HG03342 (cell line): ENCODE measurements at regions not wholly inside any gene's neighbourhood (a gene's known extent, or its start where the extent isn't known, plus 50 kb on each side); places are given as distances from the start of the nearest gene placed in this dataset.
"Not testable (repeated sequence)": the region's sequence is repeated elsewhere in the genome, so short reads cannot be mapped to it uniquely, and the experiment has no call there.

Experiments
- ATAC-seq: cut with Tn5 transposase; IDR thresholded peaks from one replicate; pipeline ENCODE4 v1.9.1; 2021; ENCODE audit warnings: mild to moderate bottlenecking, moderate library complexity; ENCODE audit not compliant: unreplicated experiment

DNA sequence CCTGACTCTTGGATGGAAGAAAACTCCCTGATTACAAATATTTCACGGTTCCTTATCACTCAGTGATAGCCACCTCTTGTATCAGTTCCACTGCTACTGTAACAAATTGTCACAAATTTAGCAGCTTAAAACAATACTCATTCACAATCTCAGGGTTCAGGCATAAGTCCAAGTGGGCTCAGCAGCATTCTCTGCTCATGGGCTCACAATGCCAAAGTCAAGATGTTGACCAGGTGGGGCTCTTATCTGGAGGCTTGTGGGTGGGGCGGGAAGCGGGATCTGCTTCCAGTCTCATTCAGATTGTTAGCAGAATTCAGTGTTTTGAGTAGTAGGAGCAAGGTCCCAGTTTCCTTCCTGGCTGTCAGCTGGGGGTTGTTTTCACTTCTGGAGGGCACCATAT, 137.3 kb upstream of the FAM78B start:
- ATAC-seq = no peak

- ATAC-seq = no peak
Measured at GRCh38 chr1:166305371-166305770, 138.6 kb upstream of the FAM78B start.

- ATAC-seq = no peak
Measured at GRCh38 chr1:166307261-166308188, 140.7 kb upstream of the FAM78B start.

DNA sequence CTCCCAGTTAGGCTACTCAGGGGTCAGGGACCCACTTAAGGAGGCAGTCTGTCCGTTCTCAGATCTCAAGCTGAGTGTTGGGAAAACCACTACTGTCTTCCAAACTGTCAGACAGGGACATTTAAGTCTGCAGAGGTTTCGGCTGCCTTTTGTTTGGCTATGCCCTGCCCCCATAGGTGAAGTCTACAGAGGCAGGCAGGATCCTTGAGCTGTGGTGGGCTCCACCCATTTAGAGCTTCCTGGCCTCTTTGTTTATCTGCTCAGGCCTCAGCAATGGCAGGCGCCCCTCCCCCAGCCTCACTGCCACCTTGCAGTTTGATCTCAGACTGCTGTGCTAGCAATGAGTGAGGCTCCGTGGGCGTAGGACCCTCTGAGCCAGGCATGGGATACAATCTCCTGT, 149.5 kb upstream of the FAM78B start:
- ATAC-seq = not testable (repeated sequence)

DNA sequence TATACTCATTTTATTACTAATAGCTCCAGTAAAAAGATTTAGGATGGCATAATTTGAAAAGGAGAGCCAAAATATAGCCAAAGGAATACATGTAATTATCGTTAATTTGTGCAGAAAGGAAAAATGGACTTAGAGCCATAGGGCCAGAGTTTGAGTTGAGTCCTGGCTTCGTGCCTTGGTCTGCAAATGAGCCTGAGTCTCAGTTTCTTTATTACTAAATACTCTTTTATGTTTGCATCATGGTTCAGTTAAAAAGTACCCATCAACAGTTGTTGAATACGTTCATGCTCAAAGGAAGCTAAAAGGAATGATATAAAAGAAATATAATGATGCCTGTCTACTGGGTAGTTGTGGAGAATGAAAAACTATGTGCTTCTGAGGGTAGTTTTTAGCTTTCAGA, 155.7 kb upstream of the FAM78B start:
- ATAC-seq = no peak

DNA sequence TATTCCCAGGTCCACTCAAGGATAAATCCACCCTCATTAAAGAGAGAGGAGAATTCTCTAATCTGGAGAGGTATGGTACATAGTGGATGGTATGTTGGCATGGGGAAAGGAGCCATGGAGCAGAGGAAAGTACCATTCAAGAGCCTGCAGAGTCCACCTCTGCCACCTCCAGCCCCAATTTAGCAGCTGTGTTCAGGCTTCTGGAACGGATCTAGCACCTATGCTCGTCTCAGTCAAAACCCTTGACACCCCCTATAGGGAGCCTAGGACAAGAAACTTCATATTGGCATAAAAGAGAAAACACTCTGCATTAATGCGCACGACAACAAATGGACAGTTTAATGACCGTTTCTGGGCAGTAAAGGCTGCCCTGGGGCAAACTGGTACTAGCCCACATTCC, 161.1 kb upstream of the FAM78B start:
- ATAC-seq = no peak

- no peak for ATAC-seq
Measured at GRCh38 chr1:166328956-166329355, 162.2 kb upstream of the FAM78B start.

DNA sequence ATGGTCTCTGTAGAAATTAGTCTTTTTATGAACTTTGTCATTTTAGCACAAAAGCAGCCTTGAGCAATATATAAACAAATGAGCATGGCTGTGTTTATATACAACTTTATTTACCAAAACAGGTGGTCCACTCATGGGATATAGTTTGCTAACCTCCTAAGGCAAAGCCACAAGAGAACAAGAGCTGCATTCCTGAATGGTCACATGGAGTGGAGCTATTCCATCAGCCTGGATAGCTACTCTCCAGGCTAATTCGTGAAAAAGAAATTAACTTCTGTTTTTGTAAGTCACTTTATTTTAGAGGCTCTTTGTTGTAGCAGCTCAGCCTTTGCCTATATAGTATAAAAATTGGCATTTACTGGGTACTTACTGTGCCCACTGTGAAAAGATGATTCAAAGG, 163.3 kb upstream of the FAM78B start:
- no peak for ATAC-seq

GRCh38 chr1:166338105-166338504, 171.3 kb upstream of the FAM78B start:
- ATAC-seq = no peak

GRCh38 chr1:166340709-166341108, 173.9 kb upstream of the FAM78B start:
- no peak for ATAC-seq

GRCh38 chr1:166343276-166343675, 176.5 kb upstream of the FAM78B start:
- ATAC-seq = no peak

- ATAC-seq = no peak
Measured at GRCh38 chr1:166350490-166350889, 183.7 kb upstream of the FAM78B start.

DNA sequence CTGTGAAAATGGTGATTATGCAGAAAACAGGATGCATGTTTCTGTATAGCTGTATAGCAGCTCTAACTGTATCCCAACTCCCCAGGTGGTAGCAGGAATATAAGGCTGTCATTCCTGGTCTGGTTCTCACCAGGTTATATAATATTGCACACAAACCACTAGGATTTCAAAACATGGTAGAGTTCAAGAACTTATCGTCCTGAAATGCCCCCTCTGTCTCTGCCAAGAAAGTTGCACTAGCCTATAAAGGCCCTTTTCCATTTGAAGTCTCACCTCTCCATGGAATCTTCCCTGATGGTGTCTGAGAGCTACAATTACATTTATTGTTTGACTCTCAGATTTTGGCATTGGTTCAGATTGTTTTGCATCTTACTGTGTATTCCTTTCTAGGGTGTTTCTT, 184.9 kb upstream of the FAM78B start:
- ATAC-seq = no peak

GRCh38 chr1:166353213-166353612, 186.4 kb upstream of the FAM78B start:
- ATAC-seq = no peak

- no peak for ATAC-seq
Measured at GRCh38 chr1:166354406-166354805, 187.6 kb upstream of the FAM78B start.

GRCh38 chr1:166365081-166365480, 198.3 kb upstream of the FAM78B start:
- ATAC-seq = no peak

GRCh38 chr1:166368030-166368429, 201.2 kb upstream of the FAM78B start:
- no peak for ATAC-seq

GRCh38 chr1:166377896-166378295, 211.1 kb upstream of the FAM78B start:
- ATAC-seq = no peak

- no peak for ATAC-seq
Measured at GRCh38 chr1:166378805-166379204, 212.0 kb upstream of the FAM78B start.

DNA sequence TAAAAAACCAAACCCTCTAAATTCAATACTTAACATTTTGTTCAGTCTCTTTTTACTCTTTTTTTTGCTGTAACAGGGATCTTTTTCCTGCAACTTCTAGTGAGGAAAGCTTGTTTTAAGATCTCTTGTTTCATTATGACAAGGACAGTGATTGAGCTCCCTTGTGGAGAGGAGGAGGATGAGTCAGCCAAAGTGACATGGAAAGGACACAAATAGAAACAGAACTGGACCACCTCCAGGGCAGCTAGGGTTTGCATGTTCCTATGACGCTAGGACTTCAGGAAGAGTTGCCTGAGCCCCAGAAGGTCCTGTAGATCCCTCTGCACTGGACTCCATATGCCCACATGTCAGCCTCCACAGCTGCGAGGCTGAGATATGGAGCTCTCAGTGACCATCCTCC, 212.6 kb upstream of the FAM78B start:
- no peak for ATAC-seq

DNA sequence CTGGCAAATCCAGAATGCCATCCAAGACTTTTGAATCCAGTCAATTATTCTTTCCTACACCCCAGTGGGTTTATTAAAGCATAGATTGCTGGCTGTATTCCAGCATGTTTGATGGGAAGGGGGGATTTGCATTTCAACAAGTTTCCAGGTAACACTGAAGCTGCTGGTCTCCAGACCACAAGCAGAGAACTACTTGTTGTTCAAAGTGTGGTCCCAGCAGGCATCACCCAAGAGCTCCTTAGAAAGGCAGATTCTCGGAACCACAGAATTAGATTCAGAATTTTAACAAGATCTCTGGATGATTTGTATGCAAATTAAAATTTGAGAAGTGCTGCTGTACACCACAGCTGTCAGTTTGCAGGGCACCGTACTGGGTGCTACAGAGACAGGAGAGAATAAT, 216.3 kb upstream of the FAM78B start:
- ATAC-seq = no peak

DNA sequence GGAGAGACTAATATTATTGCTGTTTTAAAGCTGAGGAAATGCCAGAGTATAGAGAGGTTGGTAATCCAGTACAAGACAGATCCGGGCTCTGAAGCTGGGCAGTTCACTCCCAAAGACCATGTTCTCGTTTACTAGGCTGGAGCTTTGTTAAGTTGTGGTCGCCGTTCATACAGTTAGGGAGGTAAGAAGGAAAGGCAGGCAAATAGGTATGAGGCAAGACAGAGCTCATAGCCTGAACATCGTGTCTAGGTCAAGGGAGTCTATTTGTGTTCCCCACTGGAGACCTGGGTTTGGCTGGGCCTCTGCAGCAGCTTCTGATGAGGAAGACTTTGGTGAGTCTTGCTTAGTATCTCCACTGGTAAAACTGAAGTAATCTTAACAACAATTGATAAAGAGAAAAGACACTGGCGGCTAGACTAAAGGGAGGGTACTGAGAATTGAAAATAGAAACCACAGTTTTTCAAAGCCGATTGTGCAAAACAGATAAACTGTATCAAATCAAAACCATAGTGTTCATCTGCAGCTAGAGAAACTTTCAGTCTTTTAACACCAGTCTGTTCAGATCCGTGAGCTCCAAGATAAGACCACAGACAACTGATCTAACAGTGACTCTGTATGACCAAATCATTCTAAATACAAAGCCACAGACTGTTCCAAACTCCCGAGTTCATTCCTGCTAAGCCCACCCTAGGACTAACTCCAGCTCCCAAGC, 217.0 kb upstream of the FAM78B start:
- no peak for ATAC-seq
